GM21619 (cell line): ENCODE measurements at regions not wholly inside any gene's neighbourhood (a gene's known extent, or its start where the extent isn't known, plus 50 kb on each side); places are given as distances from the start of the nearest gene placed in this dataset.

Source experiments
- ATAC-seq: cut with Tn5 transposase; IDR thresholded peaks from one replicate; pipeline ENCODE4 v1.9.1; 2021; ENCODE audit not compliant: unreplicated experiment

DNA sequence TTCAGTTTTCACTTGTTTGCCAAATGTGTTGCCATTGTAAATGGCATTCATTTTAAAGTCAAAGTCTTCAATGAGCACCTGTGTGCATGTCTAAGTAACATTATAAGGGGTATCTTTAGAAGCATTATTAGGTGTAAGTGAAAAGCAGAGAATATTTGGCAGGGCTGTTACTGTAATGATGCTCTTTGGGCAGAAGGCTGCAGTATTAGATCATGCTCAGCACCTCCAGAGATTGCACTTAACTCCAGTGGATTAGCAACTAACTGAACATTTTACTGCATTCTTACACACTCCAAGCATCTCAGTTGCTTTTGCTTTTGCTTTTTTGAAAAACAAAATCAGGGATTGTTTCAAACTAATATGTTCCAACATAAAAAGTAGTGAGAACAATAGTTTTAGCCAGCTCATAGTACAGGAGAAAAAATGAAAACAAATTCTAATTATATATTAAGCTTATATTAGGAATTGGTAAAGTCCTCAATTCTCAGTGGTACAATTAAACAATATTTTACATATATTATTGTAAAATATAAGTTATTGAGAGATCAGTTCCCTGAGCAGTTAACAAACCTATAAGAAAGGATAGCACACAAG is 1740.9 kb upstream of the CDH9 start:
- ATAC-seq, result no peak

DNA sequence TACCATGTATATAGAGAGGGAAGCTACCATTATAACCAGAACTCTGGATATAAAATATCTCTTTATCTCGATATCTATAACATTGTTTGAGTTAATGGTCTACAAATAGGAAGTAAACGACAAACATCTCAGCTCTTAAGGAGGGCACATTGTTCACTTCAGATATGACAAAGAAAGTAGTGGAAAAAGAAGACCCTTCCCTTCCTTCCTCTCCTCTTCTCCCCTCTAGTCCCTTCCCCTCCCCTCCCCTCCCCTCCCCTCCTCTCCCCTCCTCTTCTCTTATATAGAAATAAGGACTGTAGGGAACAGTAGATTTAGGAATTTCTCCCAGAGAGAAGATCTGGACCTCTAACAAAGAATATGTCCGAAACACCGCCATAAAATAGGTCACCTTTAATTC is 1731.9 kb upstream of the CDH9 start:
- no peak for ATAC-seq

DNA sequence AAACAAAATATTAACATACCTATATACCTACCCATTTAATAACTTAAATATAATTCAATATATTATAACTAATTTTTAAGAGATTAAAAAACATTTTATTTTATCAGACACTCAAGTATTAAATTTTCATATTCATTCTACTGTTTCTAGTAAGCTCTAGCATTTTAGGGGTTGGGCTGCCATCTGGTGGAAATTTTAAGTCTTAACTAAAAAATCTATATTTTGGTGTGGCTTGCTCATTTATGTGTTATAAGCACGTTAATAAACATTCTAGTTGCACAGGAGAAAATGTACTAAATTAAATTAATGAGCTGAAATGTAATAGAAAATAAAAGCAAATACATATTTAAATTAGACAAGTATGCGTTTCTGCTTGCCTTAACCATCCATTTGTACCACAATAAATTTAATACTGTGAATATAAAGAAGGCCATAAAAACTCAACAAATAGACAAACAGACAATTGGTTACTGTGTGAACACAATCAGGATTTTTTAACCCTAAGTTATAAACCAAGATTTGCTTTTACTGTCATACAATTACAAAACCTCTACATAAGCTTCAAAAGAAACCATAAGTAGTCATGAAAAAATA is 1728.3 kb upstream of the CDH9 start:
- no peak for ATAC-seq

GRCh38 chr5:28751396-28751795 is 1713.0 kb upstream of the CDH9 start:
- no peak for ATAC-seq

- no peak for ATAC-seq
Observed at GRCh38 chr5:28750251-28750650, 1711.9 kb upstream of the CDH9 start.

DNA sequence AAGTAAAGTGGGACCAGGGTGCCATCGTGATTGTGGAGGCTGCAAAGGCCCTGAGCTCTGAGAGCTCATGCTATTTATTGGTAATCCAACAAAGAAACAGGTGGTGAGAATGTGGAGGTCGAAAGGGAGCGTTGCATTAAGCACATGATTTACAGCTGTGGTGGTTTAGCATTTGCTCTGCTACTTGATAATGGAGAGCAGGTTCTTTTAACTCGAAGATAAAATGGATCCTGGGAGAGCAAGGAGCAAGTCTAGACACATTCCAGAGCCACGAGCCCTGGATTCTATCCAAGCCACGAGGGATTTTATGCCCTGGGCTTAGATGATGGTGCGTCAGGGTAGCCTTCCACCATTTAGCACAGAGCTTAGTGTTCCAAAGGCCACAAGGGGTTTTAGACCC is 1710.1 kb upstream of the CDH9 start:
- no peak for ATAC-seq

DNA sequence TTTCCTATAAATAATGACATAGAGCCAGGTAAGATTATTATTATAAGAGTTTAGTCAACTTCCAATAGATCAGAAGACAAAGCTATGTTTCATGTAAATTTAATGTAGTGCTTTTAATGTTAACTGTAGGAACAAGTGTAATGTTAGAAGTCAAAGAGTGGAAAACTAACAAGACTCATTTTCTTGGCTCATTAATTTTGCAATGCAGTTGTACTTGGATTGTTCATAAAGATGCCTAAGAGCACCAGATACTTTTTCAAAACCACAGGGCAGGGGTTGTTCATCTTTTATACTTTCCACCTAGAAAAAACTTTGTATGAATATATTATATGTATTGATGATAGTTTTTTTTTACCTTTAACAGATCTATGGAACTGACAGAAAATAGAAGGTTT is 1705.3 kb upstream of the CDH9 start:
- ATAC-seq, result no peak

GRCh38 chr5:28743025-28743715 is 1704.8 kb upstream of the CDH9 start:
- ATAC-seq, result no peak

DNA sequence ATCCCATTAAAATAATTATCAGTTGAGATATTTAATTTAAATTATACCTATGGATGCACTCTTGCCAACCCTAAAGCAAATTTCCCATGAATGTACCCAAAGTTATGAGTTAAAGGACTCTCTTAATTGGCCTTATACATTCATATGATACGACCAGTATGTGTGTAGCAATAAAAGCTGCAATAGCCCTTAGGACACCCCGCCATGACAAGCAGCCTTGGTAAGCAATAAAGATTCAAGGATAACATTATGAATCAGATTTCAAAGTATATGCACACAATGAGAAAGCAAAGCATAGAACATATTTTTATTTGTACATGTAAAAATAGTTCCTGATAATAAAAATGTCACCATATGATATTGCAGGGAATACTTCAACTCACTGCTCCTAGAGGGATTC is 1699.3 kb upstream of the CDH9 start:
- no peak for ATAC-seq

DNA sequence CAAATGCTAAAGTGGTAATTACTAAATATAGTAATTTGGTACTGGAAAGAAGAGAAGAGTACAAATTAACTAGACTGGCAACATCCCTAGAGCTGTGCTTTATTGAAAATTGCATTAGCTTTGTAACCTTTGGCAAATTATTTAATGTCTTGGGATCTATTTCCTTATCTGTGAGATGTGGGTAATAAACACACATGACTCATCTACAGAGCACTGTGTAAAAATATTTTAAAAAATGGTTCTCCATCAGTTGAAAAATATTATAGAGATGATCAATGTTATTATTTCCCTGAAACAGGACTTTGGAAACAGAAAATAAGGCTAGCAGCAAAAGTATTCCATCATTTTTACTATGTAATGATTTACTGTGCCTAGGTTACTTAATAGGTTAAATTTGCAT is 1698.8 kb upstream of the CDH9 start:
- no peak for ATAC-seq

GRCh38 chr5:28734396-28734795 is 1696.0 kb upstream of the CDH9 start:
- ATAC-seq, result no peak

GRCh38 chr5:28729067-28729466 is 1690.7 kb upstream of the CDH9 start:
- ATAC-seq, result no peak

GRCh38 chr5:28726815-28727214 is 1688.4 kb upstream of the CDH9 start:
- no peak for ATAC-seq

DNA sequence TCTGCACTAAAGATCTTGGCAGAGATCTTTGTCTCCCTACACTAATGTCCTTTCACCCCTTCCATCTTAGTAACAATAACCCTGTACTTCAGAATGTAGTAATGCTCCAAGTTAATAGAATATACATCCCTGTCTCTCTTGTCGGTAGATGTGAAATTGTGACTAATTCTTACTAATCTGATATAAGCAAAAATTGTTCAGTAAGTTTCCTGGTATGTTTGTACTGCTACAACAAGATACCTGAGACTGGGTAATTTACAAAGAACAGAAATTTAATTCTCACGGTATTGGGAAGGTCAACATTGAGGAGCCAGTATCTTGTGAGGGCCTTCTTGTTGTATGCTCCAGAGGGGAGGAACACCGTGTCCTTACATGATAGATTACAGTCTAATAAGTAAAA is 1686.6 kb upstream of the CDH9 start:
- no peak for ATAC-seq

DNA sequence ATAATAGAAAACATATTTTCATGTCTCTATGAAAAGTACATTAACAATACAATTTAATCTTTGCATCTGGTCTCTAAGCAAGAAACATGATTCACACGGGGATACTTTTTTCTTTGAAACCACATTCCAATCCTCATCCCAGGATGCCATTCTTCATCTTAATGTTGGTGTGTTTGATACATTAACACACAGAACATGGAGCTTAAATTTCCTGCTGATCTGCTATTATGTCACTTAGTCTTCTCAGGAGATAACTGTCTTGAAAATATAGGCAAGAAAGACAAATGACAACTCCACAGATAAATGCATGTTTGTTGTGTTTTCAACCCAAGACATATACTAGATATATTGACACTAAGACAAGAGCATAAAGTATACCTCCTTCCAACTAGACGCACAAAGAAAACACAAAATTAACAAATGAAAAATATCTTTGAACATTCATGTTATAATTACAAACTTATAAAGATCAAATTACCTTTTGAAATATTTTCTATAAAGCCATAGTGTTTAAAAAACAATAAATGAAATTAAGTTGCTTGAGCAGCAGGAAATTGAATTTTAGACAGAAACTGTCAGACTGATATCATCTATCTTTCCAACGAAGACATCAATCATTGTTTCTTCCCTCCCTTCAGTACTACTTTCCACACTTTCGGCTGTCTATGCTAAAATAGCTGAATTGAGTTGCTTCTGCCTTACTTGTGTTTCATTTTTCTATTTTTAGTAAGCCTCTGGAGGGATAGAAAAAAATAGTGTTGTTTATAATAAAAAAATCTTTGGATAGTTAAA is 1676.7 kb upstream of the CDH9 start:
- no peak for ATAC-seq

- no peak for ATAC-seq
Observed at GRCh38 chr5:28710360-28710759, 1672.0 kb upstream of the CDH9 start.

DNA sequence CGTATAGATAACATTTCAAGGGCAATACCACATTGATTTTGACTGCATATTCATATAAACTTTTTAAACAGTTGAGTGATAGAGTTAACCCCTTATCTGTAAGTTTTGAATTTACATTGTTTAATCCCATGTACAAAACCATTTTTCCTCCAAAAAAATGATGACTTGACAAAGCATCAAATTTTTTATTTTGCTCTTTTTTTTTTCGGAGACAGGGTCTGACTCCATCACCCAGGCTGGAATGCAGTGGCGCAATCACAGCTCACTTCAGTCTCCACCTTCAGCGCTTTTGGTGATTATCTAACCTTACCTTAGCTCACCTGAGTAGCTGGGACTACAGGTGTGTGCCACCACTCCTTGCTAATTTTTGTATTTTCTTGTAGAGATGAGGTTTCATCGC is 1670.1 kb upstream of the CDH9 start:
- ATAC-seq, result no peak

- ATAC-seq, result no peak
Observed at GRCh38 chr5:28707706-28708105, 1669.3 kb upstream of the CDH9 start.

DNA sequence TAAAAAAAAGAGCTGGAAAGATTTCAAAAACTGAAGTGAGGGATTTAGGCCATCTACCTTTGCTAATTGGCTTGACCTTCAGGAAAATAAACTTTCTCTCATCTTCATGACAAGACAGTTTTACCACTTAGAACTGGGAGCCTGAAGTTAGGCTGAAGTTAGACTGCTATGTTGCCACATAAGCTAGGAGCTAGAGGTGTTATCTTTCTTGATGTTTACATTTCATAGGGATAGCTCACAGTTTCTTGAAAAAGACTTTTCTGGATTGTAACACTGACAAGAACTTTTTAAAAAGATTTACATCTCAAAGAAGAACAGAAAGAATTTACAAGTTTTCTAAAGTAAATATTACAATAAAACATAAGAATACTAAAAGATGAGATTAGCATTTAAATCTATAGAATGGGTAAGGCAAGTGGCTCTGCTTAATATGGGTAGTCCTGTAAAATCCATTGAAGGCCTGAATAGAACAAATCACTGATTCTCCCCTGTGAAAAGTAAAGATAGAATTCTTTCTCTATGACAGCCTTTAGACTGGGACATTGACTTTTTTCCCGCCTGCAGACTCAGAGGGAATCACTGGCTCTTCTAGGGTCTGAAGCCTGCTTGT is 1665.4 kb upstream of the CDH9 start:
- ATAC-seq, result no peak

DNA sequence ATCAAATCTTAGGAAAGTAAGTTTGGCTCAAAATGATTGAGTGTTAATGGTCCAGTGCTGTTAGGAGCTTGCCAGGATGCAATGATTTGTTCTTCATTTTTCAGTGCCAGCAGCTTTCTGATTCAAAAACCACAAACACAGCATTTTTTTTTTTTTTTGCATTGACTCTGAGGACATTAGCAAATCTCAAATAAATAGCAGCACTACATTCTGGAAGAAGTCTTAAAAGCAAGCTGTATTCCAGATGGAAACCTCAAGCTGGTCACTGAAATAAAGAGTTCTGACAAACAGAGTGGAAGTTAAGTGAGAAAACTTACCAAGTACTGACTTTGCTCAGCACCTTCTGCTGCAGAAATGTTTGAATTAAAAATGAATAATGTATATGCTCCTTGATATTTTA is 1653.1 kb upstream of the CDH9 start:
- ATAC-seq, result no peak

DNA sequence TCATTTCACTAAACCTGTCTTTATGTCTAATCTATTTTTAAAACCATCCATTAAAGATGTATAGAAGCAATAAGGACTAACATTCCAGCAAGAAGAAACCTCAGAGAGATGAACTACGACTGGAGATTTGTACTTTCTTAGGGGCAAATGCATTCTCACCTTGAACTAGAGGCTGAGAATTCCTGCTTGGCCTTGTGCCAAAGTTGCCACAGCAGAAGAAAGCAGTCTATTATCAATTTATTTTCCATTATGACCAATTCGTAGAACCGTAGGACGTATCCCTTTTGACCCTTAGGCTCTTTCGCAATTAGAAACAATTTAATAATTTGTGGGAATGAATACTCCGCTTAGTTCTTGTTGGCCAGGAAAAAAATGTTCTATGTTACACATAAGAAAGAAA is 1647.4 kb upstream of the CDH9 start:
- ATAC-seq, result no peak

GRCh38 chr5:28678899-28679298 is 1640.5 kb upstream of the CDH9 start:
- ATAC-seq, result no peak
